PC-9 (cell line): ENCODE measurements at regions not wholly inside any gene's neighbourhood (a gene's known extent, or its start where the extent isn't known, plus 50 kb on each side); places are given as distances from the start of the nearest gene placed in this dataset.

Experiments used
- BruUV-seq: library from RNA; stranded (reverse); fragments of 400-500 nt; replicated peaks from 2 replicates; lab custom pipeline; 2021; lab: Mats Ljungman, UMichigan
- CTCF ChIA-PET: fragments of 300-600 bp; sonication (Branson Sonifier 250); formaldehyde crosslinking; loops from one replicate; lab custom pipeline; 2022; ENCODE audit warnings: antibody characterized with exemption; lab: Charles Lee
- POLR2A ChIA-PET: fragments of 300-600 bp; sonication (Branson Sonifier 250); formaldehyde crosslinking; loops from one replicate; lab custom pipeline; 2022; ENCODE audit warnings: antibody characterized with exemption; ENCODE audit not compliant: unreplicated experiment; lab: Charles Lee
- DNase-seq, 2 experiments: peaks; one replicate each; pipeline versions ENCODE4 v3.0.0 to v3.0.0-alpha.2; 2015 to 2022; ENCODE audit warnings: mixed read lengths in 1 of 2
- H2AFZ ChIP-seq: fragments of 200-600 bp; sonication (generic); 2 replicates; pipeline ENCODE4 v1.8.1; 2017; ENCODE audit warnings: antibody characterized with exemption
- H3F3A ChIP-seq: fragments of 200-600 bp; sonication (generic); 2 replicates; pipeline ENCODE4 v1.8.1; 2017; ENCODE audit warnings: antibody characterized with exemption, mild to moderate bottlenecking, low read depth; ENCODE audit not compliant: insufficient read depth
- H3K27ac ChIP-seq: fragments of 200-600 bp; sonication (generic); 2 replicates; pipeline ENCODE4 v1.6.1; 2016; ENCODE audit warnings: mixed run types
- H3K27me3 ChIP-seq: fragments of 200-600 bp; sonication (generic); 2 replicates; pipeline ENCODE4 v1.6.1; 2016; ENCODE audit warnings: low read depth, mixed run types; ENCODE audit not compliant: insufficient read depth
- H3K36me3 ChIP-seq: fragments of 200-600 bp; sonication (generic); 2 replicates; pipeline ENCODE4 v1.6.1; 2016; ENCODE audit warnings: low read depth, mixed run types
- H3K4me1 ChIP-seq: fragments of 200-600 bp; sonication (generic); replicated peaks from 2 replicates; pipeline ENCODE4 v1.6.1; 2016; ENCODE audit warnings: mixed run types; ENCODE audit not compliant: insufficient read depth
- H3K4me2 ChIP-seq: fragments of 200-600 bp; sonication (generic); 2 replicates; pipeline ENCODE4 v1.6.1; 2017; ENCODE audit warnings: mixed run types
- H3K4me3 ChIP-seq: fragments of 200-600 bp; sonication (generic); 2 replicates; pipeline ENCODE4 v1.6.1; 2016; ENCODE audit warnings: mixed run types
- H3K79me2 ChIP-seq: fragments of 200-600 bp; sonication (generic); 2 replicates; pipeline ENCODE4 v1.6.1; 2017; ENCODE audit warnings: low read depth, mixed run types
- H3K9me2 ChIP-seq: fragments of 200-600 bp; sonication (generic); 2 replicates; pipeline ENCODE4 v1.8.1; 2017; ENCODE audit warnings: mild to moderate bottlenecking; ENCODE audit not compliant: insufficient read depth
- H3K9me3 ChIP-seq: fragments of 200-600 bp; sonication (generic); 2 replicates; pipeline ENCODE4 v1.8.1; 2016; ENCODE audit warnings: low read depth; ENCODE audit not compliant: insufficient read depth
- H4K20me1 ChIP-seq: fragments of 200-600 bp; sonication (generic); 2 replicates; pipeline ENCODE4 v1.8.1; 2017; ENCODE audit not compliant: insufficient read depth
- CTCF ChIP-seq: fragments of 200-600 bp; sonication (generic); conservative IDR thresholded peaks from 2 replicates; pipeline ENCODE4 v1.6.1; 2017; ENCODE audit warnings: mixed run types, antibody characterized with exemption, mild to moderate bottlenecking, moderate library complexity
- EZH2 ChIP-seq: fragments of 200-600 bp; sonication (generic); IDR thresholded peaks from 2 replicates; pipeline ENCODE4 v1.8.0; 2017; ENCODE audit warnings: antibody characterized with exemption, low read depth
- intact Hi-C: fragments of 100-400 bp; cut with micrococcal nuclease; formaldehyde crosslinking; loops from one replicate; pipeline ENCODE4 v1.10.0; 2022; ENCODE audit not compliant: unreplicated experiment

DNA sequence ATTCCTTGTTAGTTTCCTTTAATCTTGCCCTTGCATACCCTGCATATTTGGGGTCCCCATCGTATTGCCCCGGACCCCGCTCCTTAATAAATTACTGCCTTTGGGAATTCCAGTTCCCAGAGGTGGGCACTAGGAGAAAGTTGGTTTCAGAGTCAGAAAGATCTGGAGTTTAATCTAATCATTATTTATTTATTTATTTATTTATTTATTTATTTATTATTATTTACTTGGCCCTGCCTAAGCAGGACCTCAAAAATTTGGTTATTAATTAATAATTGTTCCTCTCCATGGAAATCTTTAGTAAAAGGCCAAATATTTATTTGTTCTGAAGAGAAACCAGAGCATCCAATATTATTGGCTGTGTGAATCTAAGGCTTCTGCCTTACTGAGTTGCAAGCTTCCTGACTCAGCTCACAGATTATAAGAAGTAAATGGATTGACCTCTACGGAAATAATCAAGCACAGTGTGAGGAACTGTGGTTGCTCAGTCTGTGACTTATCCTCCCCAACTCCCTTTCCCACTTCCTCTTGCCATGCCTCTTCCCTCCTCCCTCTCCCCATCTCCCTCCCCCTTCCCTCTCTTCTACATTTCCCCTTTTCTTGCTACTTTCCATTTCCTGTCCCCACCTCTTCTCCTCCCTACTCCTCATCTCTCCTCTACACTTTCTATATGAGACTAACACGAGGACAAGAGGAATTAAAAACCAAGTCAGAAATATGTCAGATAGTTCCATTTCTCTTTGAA is 61.5 kb upstream of the AP1S2 start:
- no peaks in the 10 kb centered on the region for H3K79me2 ChIP-seq
- H3K36me3 ChIP-seq: no peaks in the 10 kb centered on the region
- no peaks in the 10 kb centered on the region for H3K27me3 ChIP-seq
- no peak overlapping the region for H3K4me3 ChIP-seq
- intact Hi-C loops: no loop called here
- no peaks in the 10 kb centered on the region for H3K4me1 ChIP-seq
- no peaks in the 10 kb centered on the region for H4K20me1 ChIP-seq
- H3K4me2 ChIP-seq: no peak overlapping the region
- no peak overlapping the region for H2AFZ ChIP-seq
- H3K9me2 ChIP-seq: no peaks in the 10 kb centered on the region
- no peak for TF ChIP-seq CTCF
- TF ChIP-seq EZH2: no peak
- BruUV-seq: no TSS peak
- POLR2A ChIA-PET: no interaction called here
- H3F3A ChIP-seq: no peaks in the 10 kb centered on the region
- no peak overlapping the region for H3K27ac ChIP-seq
- no peak for DNase-seq
- CTCF ChIA-PET: no interaction called here
- H3K9me3 ChIP-seq: no peaks in the 10 kb centered on the region

DNA sequence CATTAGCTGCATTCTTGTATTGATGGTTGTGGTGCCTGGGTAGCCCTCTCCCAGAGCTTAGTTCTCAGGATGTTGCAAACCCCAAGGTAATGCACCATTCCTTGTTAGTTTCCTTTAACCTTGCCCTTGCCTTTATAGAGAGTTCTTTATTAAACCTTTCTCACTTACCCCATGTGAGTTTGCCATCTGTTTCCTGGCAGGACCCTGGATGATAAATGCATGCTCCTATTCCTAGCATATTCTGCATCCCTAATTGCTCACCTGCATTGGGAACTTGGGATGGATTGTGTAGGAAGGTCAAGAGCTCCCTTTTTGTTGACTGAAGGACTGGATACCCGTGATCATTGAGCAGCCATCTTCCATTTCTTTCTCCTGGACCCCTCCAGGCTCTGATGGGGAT is 59.9 kb upstream of the AP1S2 start:
- no peak for DNase-seq
- Histone ChIP-seq H3K4me3 (no peak overlapping the region), H3K79me2 (no peaks in the 10 kb centered on the region), H3K9me3 (no peaks in the 10 kb centered on the region), H3K4me1 (no peaks in the 10 kb centered on the region), H2AFZ (no peak overlapping the region), H3K4me2 (no peak overlapping the region), H3K27ac (no peak overlapping the region), H3F3A (no peaks in the 10 kb centered on the region), H4K20me1 (no peaks in the 10 kb centered on the region), H3K9me2 (no peaks in the 10 kb centered on the region), H3K36me3 (no peaks in the 10 kb centered on the region), H3K27me3 (no peaks in the 10 kb centered on the region)
- intact Hi-C loops: no loop called here
- ChIA-PET POLR2A (no interaction called here), CTCF (no interaction called here)
- TF ChIP-seq CTCF (no peak), EZH2 (no peak)
- no TSS peak for BruUV-seq

GRCh38 chrX:15913146-15913545 is 58.5 kb upstream of the AP1S2 start:
- Histone ChIP-seq H4K20me1 (no peaks in the 10 kb centered on the region), H3K4me2 (no peak overlapping the region), H3K4me1 (no peaks in the 10 kb centered on the region), H3K27ac (no peak overlapping the region), H3K27me3 (no peaks in the 10 kb centered on the region), H3K9me3 (no peaks in the 10 kb centered on the region), H3F3A (no peaks in the 10 kb centered on the region), H3K4me3 (no peak overlapping the region), H2AFZ (no peak overlapping the region), H3K79me2 (no peaks in the 10 kb centered on the region), H3K9me2 (no peaks in the 10 kb centered on the region), H3K36me3 (no peaks in the 10 kb centered on the region)
- DNase-seq: no peak
- CTCF ChIA-PET: no interaction called here
- intact Hi-C loops: no loop called here
- no TSS peak for BruUV-seq
- no peak for TF ChIP-seq EZH2
- no peak for TF ChIP-seq CTCF
- POLR2A ChIA-PET: no interaction called here
